22Rv1 (cell line): ENCODE measurements at regions not wholly inside any gene's neighbourhood (a gene's known extent, or its start where the extent isn't known, plus 50 kb on each side); places are given as distances from the start of the nearest gene placed in this dataset.
"Not testable (repeated sequence)": the region's sequence is repeated elsewhere in the genome, so short reads cannot be mapped to it uniquely, and the experiment has no call there.

Experiments used
- H3K27ac ChIP-seq: fragments of 450-650 bp; 2 replicates; pipeline ENCODE4 v1.5.1; 2017
- CTCF ChIP-seq: fragments of 450-650 bp; IDR thresholded peaks from 2 replicates; pipeline ENCODE4 v1.5.1; 2017; ENCODE audit warnings: mild to moderate bottlenecking
- ZFX ChIP-seq: fragments of 450-650 bp; IDR thresholded peaks from 2 replicates; pipeline ENCODE4 v1.6.1; 2017; ENCODE audit warnings: antibody characterized with exemption, borderline replicate concordance

DNA sequence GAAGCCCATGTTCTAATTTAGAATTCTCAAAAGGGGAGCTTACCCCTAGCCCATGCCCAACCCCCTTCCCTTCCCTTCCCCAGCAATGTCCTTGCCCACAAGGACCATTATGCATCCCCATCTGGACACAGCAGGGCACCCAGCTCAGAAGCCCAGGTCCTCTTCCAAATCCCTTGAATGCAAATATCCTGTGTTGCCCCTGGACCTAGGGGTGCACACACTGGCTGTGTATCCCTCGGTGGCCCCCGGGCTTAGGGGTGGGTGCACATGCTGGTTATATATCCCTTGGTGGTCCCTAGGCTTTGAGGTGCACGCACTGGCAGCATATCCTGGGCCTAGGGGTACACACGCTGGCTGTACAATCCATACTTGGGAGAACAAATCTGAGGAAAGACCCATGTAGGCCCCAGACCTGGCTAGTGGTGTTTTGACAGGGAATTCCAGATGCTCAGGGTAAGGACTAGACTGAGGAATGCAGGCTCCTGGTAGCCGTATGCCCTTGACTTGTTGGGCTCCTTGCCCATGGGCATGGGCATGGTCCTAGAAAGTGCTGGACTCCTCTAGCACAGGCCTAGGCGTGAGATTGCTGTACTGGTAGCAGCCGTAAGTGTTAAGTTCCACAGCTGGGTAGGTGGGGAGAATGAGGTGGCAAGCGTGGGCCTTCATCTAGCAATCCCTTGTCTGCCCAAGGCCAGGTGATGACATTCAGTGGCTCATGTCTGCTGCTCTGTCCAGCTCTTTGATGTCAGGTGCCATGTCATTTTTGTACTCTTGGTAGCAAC lies 222.4 kb downstream of the OPA1 start:
- no peak overlapping the region for H3K27ac ChIP-seq
- TF ChIP-seq CTCF (no peak), ZFX (no peak)

DNA sequence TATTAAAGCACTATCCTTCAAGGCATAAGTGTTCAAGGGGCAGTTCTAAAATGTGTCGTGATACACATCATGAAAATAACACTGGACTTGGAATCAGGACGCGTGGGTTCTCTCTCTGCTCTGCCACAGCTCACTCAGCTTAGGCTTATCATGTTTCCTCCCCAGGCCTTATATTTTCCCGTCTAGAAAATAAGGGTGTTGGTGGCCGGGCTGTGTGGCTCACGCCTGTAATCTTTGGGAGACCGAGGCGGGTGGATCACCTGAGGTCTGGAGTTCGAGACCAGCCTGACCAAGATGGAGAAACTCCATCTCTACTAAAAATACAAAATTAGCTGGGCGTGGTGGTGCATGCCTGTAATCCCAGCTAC lies 223.0 kb downstream of the OPA1 start:
- no peak overlapping the region for H3K27ac ChIP-seq
- no peak for TF ChIP-seq ZFX

DNA sequence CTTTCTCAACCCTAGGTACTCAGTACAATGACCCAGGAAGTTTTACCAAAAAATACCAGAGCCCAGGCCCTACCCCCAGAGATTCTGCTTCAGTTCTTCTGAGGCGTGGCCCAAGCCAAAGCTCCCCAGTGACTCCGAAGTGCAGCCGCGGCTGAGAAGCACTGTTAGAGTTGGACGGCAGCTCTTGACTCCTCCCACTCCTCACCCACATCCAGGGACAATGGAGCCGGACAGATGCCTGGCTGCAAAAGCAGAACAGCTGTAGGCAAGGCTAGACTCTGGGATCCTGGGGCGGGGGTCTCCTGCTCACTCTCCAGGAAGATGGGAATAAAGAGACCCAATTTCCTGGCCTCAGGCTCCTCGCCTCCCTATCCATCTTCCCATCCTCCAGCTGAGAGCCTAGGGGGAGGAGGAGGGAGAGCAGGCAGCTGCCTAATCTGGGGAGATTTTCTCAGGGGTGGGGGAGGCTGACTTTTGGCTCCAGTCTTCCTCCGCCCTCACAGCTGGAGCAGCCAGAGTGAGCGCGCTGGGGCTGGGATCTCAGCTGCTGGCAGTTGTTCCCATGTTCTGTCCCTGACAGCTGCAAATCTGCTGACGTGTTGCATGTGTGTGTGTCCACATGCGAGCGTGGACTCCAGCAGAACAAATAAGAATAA lies 223.8 kb downstream of the OPA1 start:
- TF ChIP-seq ZFX: no peak
- no peak for TF ChIP-seq CTCF

GRCh38 chr3:193819117-193820010 lies 226.4 kb downstream of the OPA1 start:
- TF ChIP-seq CTCF (no peak), ZFX (no peak)

More for the DNA sequence above, 223.8 kb downstream of the OPA1 start:
- no peak overlapping the region for H3K27ac ChIP-seq

GRCh38 chr3:193821151-193821668 lies 228.2 kb downstream of the OPA1 start:
- TF ChIP-seq ZFX (no peak), CTCF (no peak)
- H3K27ac ChIP-seq: no peak overlapping the region

More at GRCh38 chr3:193819117-193820010, 226.4 kb downstream of the OPA1 start:
- no peak overlapping the region for H3K27ac ChIP-seq

DNA sequence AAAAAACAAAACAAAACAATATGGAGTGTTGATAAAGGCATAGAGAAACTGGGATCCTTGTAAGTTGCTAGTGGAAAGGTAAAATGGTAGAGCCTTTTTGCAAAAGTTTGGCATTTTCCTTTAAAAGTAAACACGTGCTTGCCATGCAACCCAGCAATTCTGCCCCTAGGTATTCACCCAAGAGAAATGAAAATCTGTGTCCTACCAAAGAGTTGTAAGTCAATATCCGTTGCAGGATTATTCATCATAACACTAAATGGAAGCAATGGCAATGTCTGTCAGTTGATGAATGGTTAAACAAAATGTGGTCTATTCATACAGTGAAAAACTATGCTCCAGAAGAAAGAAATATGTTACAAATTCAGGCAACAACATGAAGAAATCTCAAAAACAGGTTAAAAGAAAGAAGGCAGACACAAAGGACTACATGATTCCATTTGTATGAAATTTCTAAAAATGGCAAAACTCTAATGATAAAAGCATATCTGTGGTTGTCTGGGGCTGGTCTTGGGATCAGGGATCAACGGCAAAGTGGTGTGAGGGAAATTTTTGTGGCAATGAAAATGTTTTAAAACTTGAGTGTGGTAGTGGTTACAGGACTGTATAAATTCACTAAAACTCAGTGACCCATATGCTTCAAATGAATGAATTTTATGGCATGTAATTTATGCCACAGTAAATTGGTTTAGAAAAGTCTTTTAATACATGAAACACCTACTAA lies 229.6 kb downstream of the OPA1 start:
- no peak for TF ChIP-seq CTCF
- no peak for TF ChIP-seq ZFX
- no peak overlapping the region for H3K27ac ChIP-seq

GRCh38 chr3:193823213-193823605 lies 230.2 kb downstream of the OPA1 start:
- not testable (repeated sequence) for H3K27ac ChIP-seq
